ENCODE measurements at regions not wholly inside any gene's neighbourhood (a gene's known extent, or its start where the extent isn't known, plus 50 kb on each side); places are given as distances from the start of the nearest gene placed in this dataset.

GRCh38 chr1:80359666-80360065 lies 1353.1 kb upstream of the ADGRL4 start:
- TF ChIP-seq, protein P1, sequence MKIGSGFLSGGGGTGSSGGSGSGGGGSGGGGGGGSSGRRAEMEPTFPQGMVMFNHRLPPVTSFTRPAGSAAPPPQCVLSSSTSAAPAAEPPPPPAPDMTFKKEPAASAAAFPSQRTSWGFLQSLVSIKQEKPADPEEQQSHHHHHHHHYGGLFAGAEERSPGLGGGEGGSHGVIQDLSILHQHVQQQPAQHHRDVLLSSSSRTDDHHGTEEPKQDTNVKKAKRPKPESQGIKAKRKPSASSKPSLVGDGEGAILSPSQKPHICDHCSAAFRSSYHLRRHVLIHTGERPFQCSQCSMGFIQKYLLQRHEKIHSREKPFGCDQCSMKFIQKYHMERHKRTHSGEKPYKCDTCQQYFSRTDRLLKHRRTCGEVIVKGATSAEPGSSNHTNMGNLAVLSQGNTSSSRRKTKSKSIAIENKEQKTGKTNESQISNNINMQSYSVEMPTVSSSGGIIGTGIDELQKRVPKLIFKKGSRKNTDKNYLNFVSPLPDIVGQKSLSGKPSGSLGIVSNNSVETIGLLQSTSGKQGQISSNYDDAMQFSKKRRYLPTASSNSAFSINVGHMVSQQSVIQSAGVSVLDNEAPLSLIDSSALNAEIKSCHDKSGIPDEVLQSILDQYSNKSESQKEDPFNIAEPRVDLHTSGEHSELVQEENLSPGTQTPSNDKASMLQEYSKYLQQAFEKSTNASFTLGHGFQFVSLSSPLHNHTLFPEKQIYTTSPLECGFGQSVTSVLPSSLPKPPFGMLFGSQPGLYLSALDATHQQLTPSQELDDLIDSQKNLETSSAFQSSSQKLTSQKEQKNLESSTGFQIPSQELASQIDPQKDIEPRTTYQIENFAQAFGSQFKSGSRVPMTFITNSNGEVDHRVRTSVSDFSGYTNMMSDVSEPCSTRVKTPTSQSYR (CRISPR knock-in tag; IDR thresholded peaks at IDR 0.05; ENCODE audit: borderline replicate concordance): no peak
- TF ChIP-seq ZC3H13 (CRISPR knock-in tag; IDR thresholded peaks at IDR 0.05): no peak
- TF ChIP-seq PCBP1 (IDR thresholded peaks at IDR 0.05; ENCODE audit: borderline replicate concordance, low read depth, low read length): no peak
- TF ChIP-seq FOXO4 (CRISPR knock-in tag; conservative IDR thresholded peaks at IDR 0.05): no peak
- no peak for TF ChIP-seq ZNF567 (CRISPR knock-in tag; IDR thresholded peaks at IDR 0.05; ENCODE audit: borderline replicate concordance)
- no peak for TF ChIP-seq TMF1 (CRISPR knock-in tag; IDR thresholded peaks at IDR 0.05; ENCODE audit: low read depth)
- TF ChIP-seq ZNF496 (CRISPR knock-in tag; IDR thresholded peaks at IDR 0.05; ENCODE audit: insufficient replicate concordance): no peak
- no peak for TF ChIP-seq RORA (CRISPR knock-in tag; IDR thresholded peaks at IDR 0.05)
- TF ChIP-seq HNRNPH1 (optimal IDR thresholded peaks at IDR 0.05; ENCODE audit: low read depth, low read length): no peak
- TF ChIP-seq ZNF784 (CRISPR knock-in tag; IDR thresholded peaks at IDR 0.05; ENCODE audit: borderline replicate concordance): no peak
- TF ChIP-seq CEBPG (CRISPR knock-in tag; IDR thresholded peaks at IDR 0.05): no peak
- no peak for TF ChIP-seq JARID2 (CRISPR knock-in tag; IDR thresholded peaks at IDR 0.05; ENCODE audit: insufficient replicate concordance)
- TF ChIP-seq NR3C1 (CRISPR knock-in tag; IDR thresholded peaks at IDR 0.05): no peak
- TF ChIP-seq NR2F6 (IDR thresholded peaks at IDR 0.05): no peak
- no peak for TF ChIP-seq NR2F6 (CRISPR knock-in tag; IDR thresholded peaks at IDR 0.05)
- no peak for TF ChIP-seq NPAS2 (CRISPR knock-in tag; IDR thresholded peaks at IDR 0.05; ENCODE audit: borderline replicate concordance)
- TF ChIP-seq, protein P2, sequence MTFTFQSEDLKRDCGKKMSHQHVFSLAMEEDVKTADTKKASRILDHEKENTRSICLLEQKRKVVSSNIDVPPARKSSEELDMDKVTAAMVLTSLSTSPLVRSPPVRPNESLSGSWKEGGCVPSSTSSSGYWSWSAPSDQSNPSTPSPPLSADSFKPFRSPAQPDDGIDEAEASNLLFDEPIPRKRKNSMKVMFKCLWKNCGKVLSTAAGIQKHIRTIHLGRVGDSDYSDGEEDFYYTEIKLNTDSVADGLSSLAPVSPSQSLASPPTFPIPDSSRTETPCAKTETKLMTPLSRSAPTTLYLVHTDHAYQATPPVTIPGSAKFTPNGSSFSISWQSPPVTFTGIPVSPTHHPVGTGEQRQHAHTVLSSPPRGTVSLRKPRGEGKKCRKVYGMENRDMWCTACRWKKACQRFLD (CRISPR knock-in tag; IDR thresholded peaks at IDR 0.05; ENCODE audit: borderline replicate concordance): no peak
- no peak for TF ChIP-seq ZBTB37 (CRISPR knock-in tag; IDR thresholded peaks at IDR 0.05)
- ATAC-seq (no peak), FAIRE-seq (no peak), DNase-seq (ENCODE audit: low spot score) (no peak)
- no peaks in the 10 kb centered on the region for H3K27me3 ChIP-seq (ENCODE audit: control insufficient read depth in 1 of 2, insufficient read depth in 2 of 2, low read length in 2 of 2)
- POLR2A ChIA-PET: no interaction called here
- CTCF ChIA-PET (ENCODE audit: low intra/inter-chr PET ratio, low total read pairs): no interaction called here
- H3K4me2 ChIP-seq (ENCODE audit: low read depth, low read length): no peak overlapping the region
- intact Hi-C loops (cut with micrococcal nuclease; ENCODE audit: unreplicated experiment): no loop called here
- H2AFZ ChIP-seq (ENCODE audit: low read length): no peak overlapping the region
- no peaks in the 10 kb centered on the region for H4K20me1 ChIP-seq (ENCODE audit: insufficient read depth, low read length)
- in situ Hi-C loops (cut with HindIII; ENCODE audit: extremely low pct_ligation_motif_present, low pct_unique_long_range_greater_than_20kb): no loop called here
- 4% methylated on average over 2 of the region's 2 CpGs for WGBS (ENCODE audit: low lambda C conversion rate)
- H3K4me1 ChIP-seq (ENCODE audit: insufficient read depth, low read length): no peaks in the 10 kb centered on the region
- H3K9me3 ChIP-seq (ENCODE audit: low read length): peaks cover 58% of the 10 kb centered on the region
- H3K79me2 ChIP-seq (ENCODE audit: insufficient read depth, low read length): no peaks in the 10 kb centered on the region
- no peak overlapping the region for H3K27ac ChIP-seq (ENCODE audit: extremely low read length, insufficient read depth, low read length)
- no peaks in the 10 kb centered on the region for H3K36me3 ChIP-seq (replicated peaks in 1 of 2; ENCODE audit: control insufficient read depth in 1 of 2, insufficient read depth in 2 of 2, low read length in 2 of 2)
- no TSS peak for BruUV-seq (replicated peaks)
- no peak overlapping the region for H3K4me3 ChIP-seq (replicated peaks in 1 of 3; ENCODE audit: insufficient read depth in 1 of 3, low read depth in 2 of 3, low read length in 3 of 3)
- H3K9ac ChIP-seq (ENCODE audit: insufficient read depth, low read depth, low read length): no peak overlapping the region

Data from HepG2 (cell line).